Astrocyte of the cerebellum (primary cell): ENCODE measurements at regions not wholly inside any gene's neighbourhood (a gene's known extent, or its start where the extent isn't known, plus 50 kb on each side); places are given as distances from the start of the nearest gene placed in this dataset.

Experiments used
- DNase-seq: peaks from one replicate; pipeline ENCODE4 v3.0.0-alpha.2; 2011; ENCODE audit warnings: low read depth
- H3K4me3 ChIP-seq: 2 replicates; pipeline ENCODE4 v1.5.1; 2011; ENCODE audit warnings: mild to moderate bottlenecking, low read depth, low read length, moderate library complexity
- CTCF ChIP-seq: IDR thresholded peaks from 2 replicates; pipeline ENCODE4 v1.5.1; 2012; ENCODE audit warnings: low read length, low read depth, moderate library complexity, mild to moderate bottlenecking; ENCODE audit errors: missing control alignments
- in situ Hi-C: cut with HindIII; loops from 2 replicates; pipeline ENCODE4 v1.10.0; 2017; ENCODE audit warnings: low sequenced_read_pairs

GRCh38 chr15:39321977-39322376, 258.9 kb upstream of the THBS1 start:
- H3K4me3 ChIP-seq, result no peak overlapping the region
- in situ Hi-C loops, result no loop called here
- no peak for TF ChIP-seq CTCF
- no peak for DNase-seq

DNA sequence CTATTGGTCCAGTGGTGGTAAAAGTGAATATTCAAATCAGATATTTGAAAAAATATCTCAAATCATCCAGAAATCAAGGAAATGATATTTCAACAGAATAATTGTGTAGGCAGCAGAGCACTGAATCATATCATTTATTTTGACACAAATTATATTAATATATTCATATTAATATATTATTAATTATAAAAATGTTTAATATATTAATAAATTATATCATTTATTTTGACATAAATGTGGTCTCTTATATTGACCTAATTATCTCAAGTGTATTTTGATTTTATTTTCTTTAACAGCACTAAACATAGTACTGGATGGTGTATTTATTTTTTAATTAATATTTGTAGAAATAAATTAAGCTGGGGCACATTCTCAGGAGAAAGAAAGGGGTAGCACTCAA, 257.7 kb upstream of the THBS1 start:
- in situ Hi-C loops, result no loop called here
- H3K4me3 ChIP-seq, result no peak overlapping the region
- TF ChIP-seq CTCF, result no peak

GRCh38 chr15:39323706-39324105, 257.2 kb upstream of the THBS1 start:
- in situ Hi-C loops, result no loop called here

More for the DNA sequence above, 257.7 kb upstream of the THBS1 start:
- no peak for DNase-seq

DNA sequence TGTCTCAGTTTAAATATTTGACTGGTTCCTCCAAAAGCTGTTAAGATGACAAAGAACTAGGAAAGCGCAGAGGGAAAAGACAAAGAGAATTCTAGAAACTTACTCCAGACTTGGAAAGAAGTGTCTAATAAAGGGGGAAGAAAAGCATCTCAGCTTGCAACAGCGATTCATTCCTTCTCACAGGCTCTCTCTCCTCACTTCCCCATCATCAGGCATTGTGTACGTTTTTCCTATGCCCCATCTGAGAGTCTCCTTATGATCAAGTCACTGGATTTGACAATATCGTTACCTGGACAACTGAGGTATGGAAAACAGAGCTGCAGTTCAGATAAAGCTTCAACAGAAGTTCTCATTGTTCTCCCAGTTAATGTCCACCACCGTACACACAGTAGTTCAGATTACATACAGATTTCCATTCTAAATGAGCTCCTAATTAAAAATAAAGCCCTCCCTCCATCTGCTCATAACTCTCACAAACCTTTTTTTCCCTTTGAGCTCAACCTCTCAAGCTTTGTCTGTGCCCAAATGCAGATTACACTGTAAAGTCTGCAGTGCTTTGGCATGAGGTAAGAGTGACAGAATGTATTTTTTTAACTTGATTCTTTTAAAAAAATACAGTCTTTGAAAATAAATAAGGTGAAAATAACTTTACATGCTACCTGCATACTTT, 254.4 kb upstream of the THBS1 start:
- no peak overlapping the region for H3K4me3 ChIP-seq
- in situ Hi-C loops, result no loop called here
- no peak for TF ChIP-seq CTCF
- no peak for DNase-seq

More at GRCh38 chr15:39323706-39324105, 257.2 kb upstream of the THBS1 start:
- H3K4me3 ChIP-seq, result no peak overlapping the region
- TF ChIP-seq CTCF, result no peak
- no peak for DNase-seq

DNA sequence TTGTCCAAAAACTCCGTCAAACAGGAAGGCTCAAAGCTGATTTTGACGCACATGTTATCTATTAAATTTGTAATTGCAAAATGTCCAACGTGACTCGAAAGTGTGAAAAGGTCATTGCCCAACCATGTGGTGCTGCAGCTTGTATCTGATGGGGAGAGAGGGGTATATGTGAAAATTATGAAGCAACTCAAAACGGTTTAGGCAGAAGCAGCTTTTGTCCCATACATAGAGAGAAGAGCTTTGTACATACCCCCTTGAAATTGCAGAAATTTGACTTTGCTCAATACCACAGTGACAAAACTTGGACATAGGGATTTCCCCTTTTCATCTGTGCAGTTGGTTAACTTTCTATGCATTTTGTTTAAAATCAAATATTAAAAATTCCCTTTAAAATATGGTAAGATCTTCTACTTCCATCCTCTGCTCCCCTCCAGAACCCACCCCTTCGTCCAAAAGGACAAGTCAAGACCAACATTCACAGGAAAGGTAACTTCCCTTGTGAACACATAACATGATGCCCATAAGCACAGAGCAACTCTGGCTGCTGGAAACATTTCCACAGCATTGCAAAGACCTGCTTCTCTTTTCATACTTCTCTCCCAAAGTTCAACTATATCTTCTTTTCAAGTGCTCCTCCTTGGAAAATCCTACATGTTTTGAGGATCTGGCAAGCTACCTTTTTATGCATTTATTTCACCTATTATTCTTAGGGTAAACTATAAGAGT, 253.7 kb upstream of the THBS1 start:
- DNase-seq, result no peak
- H3K4me3 ChIP-seq, result no peak overlapping the region
- in situ Hi-C loops, result no loop called here
- TF ChIP-seq CTCF, result no peak

DNA sequence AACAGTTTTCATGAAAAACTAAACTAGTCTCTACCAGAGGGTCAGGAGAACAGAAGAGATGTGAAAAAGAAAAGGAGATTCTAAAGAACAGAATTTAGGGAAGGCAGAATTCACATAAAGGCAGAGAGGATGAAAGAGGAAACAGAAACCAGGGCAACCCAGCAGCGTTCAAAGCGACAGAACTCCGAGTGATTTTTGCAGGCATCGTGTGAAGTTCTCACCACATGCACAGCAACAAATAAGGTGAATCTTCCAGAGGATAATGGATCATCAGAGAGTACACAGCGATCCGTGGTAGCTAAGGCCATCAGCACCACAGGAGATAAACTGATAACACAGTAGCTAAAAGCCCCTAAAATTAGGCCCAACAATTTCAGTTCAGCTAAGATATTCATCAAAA, 250.8 kb upstream of the THBS1 start:
- H3K4me3 ChIP-seq, result no peak overlapping the region
- DNase-seq, result no peak
- in situ Hi-C loops, result no loop called here
- TF ChIP-seq CTCF, result no peak
